Renal cortex interstitium (tissue), 11 donors: ENCODE measurements at regions not wholly inside any gene's neighbourhood (a gene's known extent, or its start where the extent isn't known, plus 50 kb on each side); places are given as distances from the start of the nearest gene placed in this dataset.

ENCODE experiments used
- DNase-seq, 11 donors: peaks; one replicate each; pipeline ENCODE4 v3.0.0-alpha.2; 2013; ENCODE audit warnings: low read depth in 9 of 11, low spot score in 4 of 11; ENCODE audit errors: extremely low read depth in 1 of 11

DNA sequence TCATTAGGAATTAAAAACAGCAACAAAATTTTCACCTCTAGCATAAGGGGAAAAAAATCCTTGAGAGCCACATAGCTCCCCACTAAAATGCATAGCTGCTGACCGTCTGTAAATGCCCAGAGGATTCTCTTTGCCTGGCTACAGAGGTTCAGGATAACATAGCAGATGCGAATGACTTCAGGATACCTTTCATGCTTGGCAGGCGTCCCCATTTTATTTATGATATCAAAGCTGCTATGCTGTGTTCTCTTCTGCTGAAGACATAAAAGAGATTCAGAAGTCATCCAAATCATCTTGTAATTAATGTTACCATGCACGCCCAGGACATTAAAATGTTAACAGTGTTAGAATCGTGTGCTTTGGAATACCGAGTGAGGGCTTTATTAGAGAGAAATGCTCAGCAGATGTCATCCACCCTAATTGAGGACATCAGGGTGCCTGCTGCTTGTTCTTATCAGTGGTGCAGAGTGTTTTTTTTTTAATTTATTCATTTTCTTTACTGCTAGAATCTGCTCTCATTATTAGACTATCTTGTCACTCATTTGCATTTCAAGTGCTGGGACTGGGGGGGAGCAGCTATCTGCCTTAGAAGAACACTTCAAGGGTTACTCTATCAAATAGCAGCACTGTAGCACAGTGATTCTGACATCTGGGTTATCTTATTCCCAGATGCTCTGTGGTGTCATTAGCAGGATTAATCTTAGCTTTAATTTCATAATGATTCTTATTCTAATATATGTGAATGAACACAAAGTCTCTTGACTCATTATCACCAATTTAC is 139.5 kb downstream of the ZNF326 start:
- DNase-seq: no peak

DNA sequence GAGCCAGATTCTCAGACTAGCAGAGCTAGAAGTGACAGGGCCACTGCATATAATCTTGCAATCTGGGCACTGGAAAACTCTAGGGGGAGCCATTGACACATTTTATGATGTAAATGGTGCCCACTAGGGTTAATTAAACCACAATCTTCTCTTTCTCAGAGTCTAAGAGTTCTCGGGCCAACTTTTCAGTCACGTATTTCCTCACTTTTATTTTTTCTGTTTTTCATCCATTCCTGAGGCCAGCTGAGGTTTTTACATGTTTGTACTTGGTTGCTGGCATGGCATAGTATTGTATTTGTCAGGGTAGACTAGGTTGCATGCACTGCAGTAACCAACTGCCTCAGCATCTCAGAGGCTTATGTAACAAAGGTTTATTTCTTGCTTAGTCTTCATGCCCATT is 138.2 kb downstream of the ZNF326 start:
- peak in 10 of 11 donors; percentile 6 to 50 (median 19) for DNase-seq

DNA sequence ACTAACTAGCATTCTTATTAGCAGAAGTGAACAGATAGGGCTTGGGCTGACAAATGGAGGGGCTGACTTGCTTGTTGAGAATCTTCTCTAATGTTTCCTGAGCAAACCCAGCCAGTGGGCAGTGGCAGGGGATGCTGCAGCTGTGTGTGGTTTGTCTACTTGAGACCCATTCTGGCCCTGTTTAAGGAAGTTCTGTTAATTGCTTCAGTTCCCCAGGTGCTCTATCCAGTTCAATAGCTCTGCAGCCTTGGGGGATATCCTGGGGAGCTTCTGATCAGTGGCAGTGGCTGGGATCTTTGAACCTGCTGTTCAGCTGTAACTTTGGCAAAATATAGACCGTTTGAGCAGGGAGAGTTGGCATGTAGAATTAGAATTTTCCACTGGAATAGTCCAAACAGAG is 137.4 kb downstream of the ZNF326 start:
- no peak for DNase-seq

DNA sequence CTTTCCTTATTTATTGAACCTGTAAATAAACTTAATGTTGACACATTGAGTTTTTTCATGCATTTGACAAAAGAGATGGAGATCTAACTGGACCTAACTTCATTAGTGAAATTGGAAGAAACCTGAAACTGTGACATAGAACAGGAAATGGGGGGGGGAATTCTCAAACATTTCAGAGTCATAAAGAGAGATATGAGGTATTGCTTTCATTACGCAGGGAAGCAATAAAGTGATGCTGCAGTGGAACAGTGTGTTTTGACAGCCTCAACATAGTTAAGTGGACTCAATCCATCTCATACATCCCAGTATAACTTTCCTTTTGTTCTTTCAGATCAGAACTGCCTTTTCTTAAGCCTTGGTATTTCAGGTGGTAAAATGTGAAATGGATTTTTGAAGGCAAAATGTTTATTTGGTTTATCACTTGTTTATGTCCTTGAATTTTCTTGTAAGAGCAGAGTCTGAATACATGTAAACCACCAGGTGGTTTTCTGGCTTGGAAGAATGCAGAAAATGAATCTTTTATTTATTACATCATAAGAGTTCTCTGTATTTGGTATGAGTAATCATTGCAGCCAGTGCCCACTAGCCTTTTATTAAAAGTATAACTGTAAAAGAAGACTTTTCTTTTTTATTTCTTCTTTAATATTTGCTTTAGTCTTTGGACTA is 132.5 kb downstream of the ZNF326 start:
- no peak for DNase-seq

DNA sequence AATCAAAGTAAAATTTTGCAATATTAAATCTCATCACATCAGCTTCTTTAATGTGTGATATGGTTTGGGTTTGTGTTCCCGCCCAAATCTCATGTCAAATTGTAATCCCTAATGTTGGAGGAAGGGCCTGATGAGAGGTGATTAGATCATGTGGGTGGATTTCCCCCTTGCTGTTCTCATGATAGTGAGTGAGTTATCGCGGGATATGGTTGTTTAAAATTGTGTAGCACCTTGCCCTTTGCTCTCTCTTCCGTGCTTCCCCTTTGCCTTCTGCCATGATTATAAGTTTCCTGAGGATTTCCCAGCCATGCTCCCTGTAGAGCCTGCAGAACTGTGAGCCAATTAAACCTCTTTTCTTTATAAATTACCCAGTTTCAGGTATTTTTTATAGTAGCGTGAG is 131.9 kb downstream of the ZNF326 start:
- DNase-seq: no peak

DNA sequence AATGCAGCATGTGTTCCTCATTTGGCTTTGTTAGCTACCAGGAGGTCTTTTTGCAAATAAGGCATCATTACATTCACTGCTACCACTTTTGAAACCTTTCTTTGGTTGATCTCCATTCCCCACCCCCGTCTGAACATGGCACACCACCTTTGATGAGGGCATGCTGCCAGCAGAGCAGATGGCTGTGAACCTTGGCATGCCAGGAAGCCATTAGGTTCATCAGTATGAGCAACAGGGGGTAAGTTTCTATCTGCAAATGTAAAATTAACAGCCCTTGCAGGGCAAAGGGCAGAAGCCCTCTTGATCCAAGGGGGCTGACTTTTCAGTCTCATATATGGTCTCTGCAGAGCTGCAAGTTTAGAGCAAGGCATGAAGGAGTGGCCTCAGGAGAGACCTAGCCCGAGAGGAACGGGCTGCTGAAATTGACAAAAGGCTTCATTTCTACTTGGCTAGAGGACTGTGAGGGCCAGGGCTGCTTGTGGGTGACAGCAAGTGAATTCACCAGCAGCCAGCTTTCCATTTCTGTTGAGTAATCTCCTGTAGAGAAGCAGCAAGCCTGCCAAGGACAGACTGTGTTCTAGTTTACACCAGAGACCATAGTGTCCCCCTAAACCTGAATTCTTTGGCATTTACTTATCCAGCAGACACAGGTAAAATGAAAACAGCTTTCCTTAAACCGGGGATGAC is 127.9 kb downstream of the ZNF326 start:
- DNase-seq: no peak

DNA sequence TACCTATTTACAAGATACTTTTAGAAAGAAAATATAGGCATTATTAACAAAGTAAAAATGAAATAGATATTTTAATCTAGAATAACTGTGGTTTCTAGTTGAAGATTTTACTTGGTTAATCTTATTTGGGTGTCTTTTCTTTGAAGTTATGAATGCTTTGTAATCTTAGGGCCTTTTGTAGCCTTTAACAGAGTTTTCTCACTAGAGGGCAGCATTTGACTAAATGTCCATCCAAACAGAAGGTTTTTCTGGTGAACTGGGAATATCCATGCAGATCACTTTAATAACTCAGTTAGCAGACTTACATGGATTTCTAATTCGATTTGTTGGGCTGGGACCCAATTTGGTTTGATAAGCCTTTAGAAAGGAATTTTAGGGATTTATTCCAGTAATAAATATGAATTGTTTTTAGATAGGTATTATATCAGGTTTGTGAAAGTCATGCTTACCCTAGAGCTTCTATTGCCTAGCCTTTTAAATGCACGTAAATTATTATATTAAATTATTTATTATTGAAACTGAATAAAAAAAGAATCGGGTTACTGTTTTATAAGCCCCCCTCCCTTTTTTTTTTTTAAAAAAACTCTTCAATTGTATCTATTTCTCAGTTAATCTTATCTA is 119.7 kb downstream of the ZNF326 start:
- DNase-seq: peak in 8 of 11 donors; percentile 15 to 43 (median 25)

DNA sequence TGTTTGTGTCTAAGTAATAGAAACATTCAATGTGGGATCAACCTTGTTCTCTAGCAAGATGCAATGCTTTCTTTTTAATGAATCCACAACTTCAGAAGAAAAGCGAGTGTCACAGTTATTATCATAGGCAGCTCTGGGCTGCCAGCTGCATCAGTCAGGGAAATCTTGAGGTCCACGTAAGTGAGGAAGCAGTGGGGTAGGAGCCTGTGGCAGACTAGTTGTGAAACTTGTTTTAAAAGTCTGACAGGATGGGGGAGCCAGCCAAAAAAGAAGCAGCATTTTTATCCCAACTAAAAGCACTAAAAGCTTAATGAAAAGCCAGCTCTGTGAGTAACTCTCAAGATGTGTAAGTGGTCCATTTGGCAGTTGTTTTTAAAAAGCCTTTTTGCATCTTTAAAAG is 113.1 kb downstream of the ZNF326 start:
- no peak for DNase-seq

DNA sequence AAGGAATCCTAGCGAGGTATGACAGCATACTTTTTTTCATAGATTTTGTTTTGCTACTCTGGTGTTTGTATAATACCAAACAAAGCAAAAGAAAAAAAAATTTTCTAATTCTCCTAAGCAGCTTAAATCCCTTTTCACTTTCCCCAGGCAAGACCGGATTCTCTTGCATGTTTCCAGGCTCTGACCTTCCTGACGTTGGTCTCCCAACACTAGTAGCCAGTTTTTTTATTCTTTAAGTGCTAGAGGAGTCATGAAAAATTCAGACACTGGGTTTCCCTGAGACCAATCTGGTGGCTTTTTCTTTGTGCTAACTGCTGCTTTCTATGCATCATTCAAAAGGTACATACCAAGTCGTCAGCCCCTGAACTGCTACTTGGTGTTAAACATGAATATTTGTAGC is 111.4 kb downstream of the ZNF326 start:
- DNase-seq: no peak

DNA sequence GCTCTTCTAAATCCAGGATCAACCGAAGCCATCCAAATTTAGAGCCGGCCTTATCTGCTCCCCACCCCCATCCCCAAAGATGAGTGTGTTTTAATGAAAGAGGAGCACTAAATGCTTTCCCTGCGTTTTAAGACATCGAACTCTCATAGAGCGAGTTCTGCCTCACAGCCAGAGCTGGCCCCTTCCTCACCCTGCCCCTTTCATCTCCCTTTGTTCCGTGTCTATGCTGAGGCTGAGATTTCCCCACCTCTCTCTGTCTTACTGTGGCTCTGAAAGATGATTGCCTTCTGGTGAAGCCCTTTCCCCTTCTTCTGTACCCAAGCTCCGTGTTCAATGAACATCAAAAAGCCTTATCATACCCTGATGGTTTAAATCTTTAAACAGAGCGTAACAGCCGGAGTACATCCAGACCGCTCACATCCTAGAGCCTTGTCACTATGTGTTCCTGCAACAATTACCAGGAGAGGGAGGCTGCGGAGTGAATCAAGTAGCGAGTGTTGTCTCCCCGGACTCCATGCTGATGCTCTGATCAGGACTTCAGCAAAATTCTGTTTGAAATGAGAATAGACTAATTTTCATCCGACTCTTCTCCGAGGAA is 110.1 kb downstream of the ZNF326 start:
- peak in 2 of 11 donors; percentile 1 to 4 for DNase-seq

DNA sequence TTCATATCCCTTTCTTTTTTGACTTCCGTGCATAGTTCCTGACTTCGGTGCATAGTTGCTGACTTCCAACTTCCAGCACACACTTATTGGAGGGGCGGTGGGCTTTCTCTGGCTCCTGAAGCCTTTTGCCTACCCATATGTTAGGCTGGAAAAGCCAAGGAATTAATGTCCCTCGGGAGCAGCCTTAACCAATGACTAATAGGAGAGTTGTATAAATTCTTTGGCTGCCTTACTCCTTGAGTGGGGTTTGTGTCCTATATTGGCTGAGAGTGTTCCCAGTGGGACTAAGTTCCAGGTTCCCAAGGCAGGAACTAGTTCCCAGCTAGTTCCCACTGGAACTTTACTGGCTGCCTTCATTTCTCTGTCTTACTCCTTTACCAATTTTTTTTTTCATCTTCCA is 105.7 kb downstream of the ZNF326 start:
- no peak for DNase-seq

DNA sequence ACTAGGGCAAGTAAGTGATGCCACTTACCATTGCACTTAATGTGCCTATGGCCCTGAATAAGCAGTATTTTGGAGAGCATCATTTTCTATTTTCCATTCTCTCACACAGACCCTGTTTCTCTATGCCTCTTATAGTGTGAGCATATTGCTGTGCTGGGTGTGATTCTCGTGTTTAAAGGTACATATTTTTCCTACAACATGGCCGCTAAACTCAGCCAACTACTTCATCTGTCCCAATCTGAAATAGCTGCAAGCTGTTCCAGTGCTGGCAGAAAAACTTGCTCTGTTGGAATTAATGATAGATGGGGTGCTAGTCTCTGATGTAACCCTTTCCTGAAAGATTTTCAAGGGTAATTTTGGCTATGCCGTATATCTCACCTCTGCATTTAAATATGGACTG is 97.5 kb downstream of the ZNF326 start:
- DNase-seq: no peak
